KOPT-K1 (cell line): ENCODE measurements at regions not wholly inside any gene's neighbourhood (a gene's known extent, or its start where the extent isn't known, plus 50 kb on each side); places are given as distances from the start of the nearest gene placed in this dataset.

ENCODE experiments used
- H3K27ac ChIP-seq: fragments of 200-600 bp; sonication (generic); 2 replicates; pipeline ENCODE4 v1.5.1; 2016; ENCODE audit warnings: antibody characterized with exemption, mild to moderate bottlenecking, low read depth, low read length; ENCODE audit not compliant: poor library complexity, severe bottlenecking
- H3K36me3 ChIP-seq: fragments of 200-600 bp; sonication (generic); 2 replicates; pipeline ENCODE4 v1.5.1; 2017; ENCODE audit warnings: antibody characterized with exemption, mild to moderate bottlenecking, low read length, moderate library complexity; ENCODE audit not compliant: insufficient read depth
- H3K9me3 ChIP-seq: fragments of 200-600 bp; sonication (generic); 2 replicates; pipeline ENCODE4 v1.5.1; 2017; ENCODE audit warnings: antibody characterized with exemption, low read length, mild to moderate bottlenecking; ENCODE audit not compliant: insufficient read depth, poor library complexity, severe bottlenecking

- Histone ChIP-seq H3K9me3 (no peaks in the 10 kb centered on the region), H3K36me3 (no peaks in the 10 kb centered on the region), H3K27ac (no peak overlapping the region)
These were observed 219.0 kb upstream of the ROPN1 start for GRCh38 chr3:124210899-124211298.

DNA sequence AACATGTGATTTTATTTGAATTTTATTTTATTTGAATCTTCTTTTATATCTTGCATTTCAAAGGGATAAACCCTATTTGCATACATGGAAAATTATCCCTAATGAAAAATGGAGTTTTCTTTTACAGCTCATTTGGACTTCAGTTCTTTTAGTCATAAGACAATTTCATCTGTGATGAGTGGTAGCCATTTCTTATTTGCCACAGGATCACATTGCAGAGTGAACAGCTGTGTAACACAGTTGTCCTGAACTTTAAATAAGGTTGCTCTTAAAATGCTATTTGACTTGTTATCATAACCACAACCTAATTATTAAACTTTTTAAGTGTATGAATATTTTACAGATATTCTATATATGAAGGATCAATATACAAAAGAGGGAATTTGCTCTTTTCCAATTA is 221.7 kb upstream of the ROPN1 start:
- Histone ChIP-seq H3K9me3 (no peaks in the 10 kb centered on the region), H3K27ac (no peak overlapping the region), H3K36me3 (no peaks in the 10 kb centered on the region)

DNA sequence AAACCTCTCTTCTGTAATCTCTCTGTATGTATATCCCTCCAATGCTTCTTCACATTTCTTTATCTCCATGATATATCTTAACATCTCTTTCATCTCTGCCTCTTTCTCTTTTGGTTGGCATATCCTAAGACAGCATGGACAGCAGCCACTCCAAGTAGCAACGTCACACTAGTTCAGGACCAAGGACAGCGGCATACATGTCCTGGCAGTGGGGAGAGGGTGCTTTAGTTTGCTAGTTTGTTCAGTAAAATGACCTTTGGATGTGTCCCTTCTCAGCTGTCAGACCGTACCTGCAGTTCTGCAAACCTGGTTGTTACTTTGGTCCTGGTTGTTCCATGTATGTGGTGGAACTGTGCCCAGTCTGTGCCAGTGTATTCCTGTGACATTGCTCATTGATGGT is 225.6 kb upstream of the ROPN1 start:
- Histone ChIP-seq H3K9me3 (no peaks in the 10 kb centered on the region), H3K36me3 (no peaks in the 10 kb centered on the region), H3K27ac (no peak overlapping the region)

GRCh38 chr3:124221422-124221821 is 229.5 kb upstream of the ROPN1 start:
- Histone ChIP-seq H3K9me3 (no peaks in the 10 kb centered on the region), H3K27ac (no peak overlapping the region), H3K36me3 (no peaks in the 10 kb centered on the region)

GRCh38 chr3:124223853-124224252 is 231.9 kb upstream of the ROPN1 start:
- no peaks in the 10 kb centered on the region for H3K9me3 ChIP-seq
- H3K27ac ChIP-seq, result no peak overlapping the region
- no peaks in the 10 kb centered on the region for H3K36me3 ChIP-seq

GRCh38 chr3:124227150-124227630 is 235.3 kb upstream of the ROPN1 start:
- Histone ChIP-seq H3K36me3 (no peaks in the 10 kb centered on the region), H3K9me3 (no peaks in the 10 kb centered on the region), H3K27ac (no peak overlapping the region)

GRCh38 chr3:124229420-124229819 is 237.5 kb upstream of the ROPN1 start:
- Histone ChIP-seq H3K27ac (no peak overlapping the region), H3K9me3 (no peaks in the 10 kb centered on the region)

DNA sequence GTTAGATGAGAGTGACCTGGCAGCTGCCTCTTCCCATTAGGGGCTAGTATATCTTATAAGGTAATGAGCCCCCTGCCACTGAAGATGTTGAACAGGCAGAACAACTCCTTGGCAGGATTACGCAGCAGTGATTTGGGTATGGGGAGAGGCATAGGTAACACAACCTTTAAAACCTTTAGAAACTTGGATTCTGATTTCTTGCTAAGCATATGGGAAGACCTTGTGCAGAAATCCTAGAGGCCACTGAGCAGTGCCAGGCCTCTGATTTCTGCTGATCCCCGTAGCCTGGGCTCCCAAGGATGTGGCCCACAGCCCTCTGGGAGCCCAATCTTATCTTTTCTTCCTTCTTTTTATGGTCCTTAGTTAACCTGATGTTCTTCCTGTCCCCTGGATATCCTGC is 237.9 kb upstream of the ROPN1 start:
- Histone ChIP-seq H3K36me3 (no peaks in the 10 kb centered on the region), H3K9me3 (no peaks in the 10 kb centered on the region), H3K27ac (no peak overlapping the region)

More at GRCh38 chr3:124229420-124229819, 237.5 kb upstream of the ROPN1 start:
- H3K36me3 ChIP-seq, result no peaks in the 10 kb centered on the region

- no peaks in the 10 kb centered on the region for H3K9me3 ChIP-seq
- no peaks in the 10 kb centered on the region for H3K36me3 ChIP-seq
- H3K27ac ChIP-seq, result no peak overlapping the region
These were observed 238.5 kb upstream of the ROPN1 start for GRCh38 chr3:124230432-124230831.

- Histone ChIP-seq H3K9me3 (no peaks in the 10 kb centered on the region), H3K36me3 (no peaks in the 10 kb centered on the region), H3K27ac (no peak overlapping the region)
These were observed 239.1 kb upstream of the ROPN1 start for GRCh38 chr3:124230998-124231397.

DNA sequence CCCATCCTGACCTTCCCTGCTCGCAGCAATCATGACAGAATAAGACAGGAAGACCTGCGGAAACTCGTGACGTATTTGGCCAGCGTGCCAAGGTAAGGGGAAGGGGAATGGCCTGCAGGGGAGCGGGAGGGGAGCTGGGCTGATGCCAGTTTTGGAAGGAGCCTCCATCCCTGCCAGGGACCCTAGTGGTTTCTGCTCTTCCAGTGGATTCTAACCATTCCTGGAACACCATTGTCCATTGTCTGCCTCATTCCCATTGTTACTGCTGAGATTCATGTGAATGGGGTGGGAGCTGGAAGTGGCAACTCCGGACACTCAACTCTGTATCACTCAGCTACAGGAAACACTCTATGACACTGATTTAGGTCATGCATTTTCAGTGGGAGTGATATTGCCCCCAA is 242.9 kb upstream of the ROPN1 start:
- no peak overlapping the region for H3K27ac ChIP-seq
- H3K36me3 ChIP-seq, result no peaks in the 10 kb centered on the region
- H3K9me3 ChIP-seq, result no peaks in the 10 kb centered on the region

- Histone ChIP-seq H3K27ac (no peak overlapping the region), H3K36me3 (no peaks in the 10 kb centered on the region), H3K9me3 (no peaks in the 10 kb centered on the region)
These were observed 243.5 kb upstream of the ROPN1 start for GRCh38 chr3:124235446-124235845.

DNA sequence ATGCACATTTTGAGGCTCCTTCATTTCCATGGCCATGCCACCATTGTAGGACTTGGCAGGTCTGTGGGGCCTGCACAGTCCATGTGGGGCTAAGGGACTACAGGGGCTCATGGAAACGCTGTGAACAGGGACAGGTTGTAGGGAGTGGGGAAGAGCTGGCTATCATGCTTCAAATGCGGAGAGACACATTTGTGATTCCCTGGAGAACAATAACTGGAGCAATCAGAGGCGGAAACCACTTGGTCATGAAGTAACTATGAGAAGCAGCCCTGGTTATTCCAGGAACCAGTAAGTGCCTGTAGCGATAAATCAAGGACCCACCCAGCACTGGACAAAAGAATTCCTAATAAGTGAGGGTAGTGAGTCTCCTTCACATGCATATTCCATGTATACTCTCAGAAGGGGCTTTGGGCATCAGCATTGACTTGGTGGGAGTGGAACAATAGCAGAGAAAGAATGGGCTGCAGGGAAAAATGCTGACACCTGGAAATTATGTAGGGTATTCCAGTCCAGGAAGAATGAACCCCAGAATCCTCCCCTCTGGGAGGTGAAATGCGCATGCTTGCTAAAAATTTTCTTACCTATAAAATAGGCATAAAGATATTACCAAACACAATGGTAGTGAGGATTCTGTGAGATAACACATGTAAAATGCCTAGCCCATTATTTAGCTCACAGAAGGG is 251.4 kb upstream of the ROPN1 start:
- Histone ChIP-seq H3K9me3 (no peaks in the 10 kb centered on the region), H3K36me3 (no peaks in the 10 kb centered on the region), H3K27ac (no peak overlapping the region)

DNA sequence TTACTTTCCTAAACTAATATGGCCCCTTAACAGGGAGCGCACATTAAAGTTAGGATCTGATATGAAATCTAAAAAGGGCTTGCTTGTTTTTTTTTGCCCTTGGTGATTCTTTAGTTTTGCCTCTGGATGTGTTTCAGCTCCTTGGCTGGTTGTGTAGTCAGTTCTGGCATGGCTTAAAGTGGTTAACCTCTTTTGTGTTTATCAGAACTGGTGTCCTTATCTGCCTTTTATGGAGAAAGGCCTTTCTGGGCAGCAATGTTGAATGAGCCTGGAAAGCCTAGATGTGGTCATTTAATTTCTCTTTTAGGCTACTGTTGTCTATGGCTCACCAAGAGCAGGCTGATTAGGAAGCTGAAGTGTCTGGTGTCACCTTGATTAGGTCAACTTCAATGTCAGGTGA is 254.5 kb upstream of the ROPN1 start:
- no peak overlapping the region for H3K27ac ChIP-seq
- no peaks in the 10 kb centered on the region for H3K9me3 ChIP-seq
- no peaks in the 10 kb centered on the region for H3K36me3 ChIP-seq

GRCh38 chr3:124246949-124247348 is 255.0 kb upstream of the ROPN1 start:
- no peak overlapping the region for H3K27ac ChIP-seq
- no peaks in the 10 kb centered on the region for H3K9me3 ChIP-seq
- no peaks in the 10 kb centered on the region for H3K36me3 ChIP-seq

DNA sequence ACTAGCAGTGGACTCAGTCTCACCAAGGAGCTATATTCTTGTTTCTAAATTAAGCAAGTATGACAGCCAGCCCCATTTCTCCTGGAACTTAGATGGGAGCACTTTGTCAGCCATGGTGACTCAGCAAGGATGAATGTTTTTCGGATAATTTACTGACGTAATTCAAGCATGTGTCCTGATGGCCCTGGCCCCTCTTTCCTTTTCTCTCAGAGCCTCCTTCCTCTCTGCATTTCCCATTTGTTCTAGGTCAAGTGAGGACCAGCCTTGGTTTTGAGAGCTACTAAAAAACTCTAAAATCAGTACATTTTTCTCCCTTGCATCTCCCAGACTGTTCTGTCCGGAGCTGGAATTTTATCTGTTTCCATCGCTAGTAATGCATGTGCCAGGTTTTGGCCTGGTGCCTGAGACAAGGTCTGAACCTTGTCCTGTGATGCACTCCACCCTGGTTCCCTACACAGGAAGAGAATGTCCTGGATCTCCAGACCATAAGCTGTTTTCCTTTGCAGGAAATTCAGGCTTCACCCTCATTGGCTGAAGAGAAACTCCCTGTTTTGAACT is 256.6 kb upstream of the ROPN1 start:
- no peak overlapping the region for H3K27ac ChIP-seq
- H3K9me3 ChIP-seq, result no peaks in the 10 kb centered on the region
- no peaks in the 10 kb centered on the region for H3K36me3 ChIP-seq
